LNCaP clone FGC (cell line): ENCODE measurements at regions not wholly inside any gene's neighbourhood (a gene's known extent, or its start where the extent isn't known, plus 50 kb on each side); places are given as distances from the start of the nearest gene placed in this dataset.

Experiments used
- DNase-seq: peaks from one replicate; pipeline ENCODE4 v3.0.0-alpha.2; 2011; ENCODE audit warnings: low read depth
- H3K4me3 ChIP-seq: 2 replicates; pipeline ENCODE4 v1.5.1; 2011; ENCODE audit warnings: mild to moderate bottlenecking, low read depth, low read length, control low read depth
- CTCF ChIP-seq: IDR thresholded peaks from 2 replicates; pipeline ENCODE4 v1.5.1; 2012; ENCODE audit warnings: mild to moderate bottlenecking; ENCODE audit not compliant: control insufficient read depth, insufficient read depth; ENCODE audit errors: extremely low read depth

- no peak overlapping the region for H3K4me3 ChIP-seq
- peak; percentile 40; the same call in 1 of the 2 replicates for TF ChIP-seq CTCF
- no peak for DNase-seq
Observed at GRCh38 chr9:26723486-26723885, 169.1 kb downstream of the CAAP1 start.

GRCh38 chr9:26722755-26723154 lies 169.8 kb downstream of the CAAP1 start:
- H3K4me3 ChIP-seq = no peak overlapping the region
- TF ChIP-seq CTCF = no peak
- DNase-seq = no peak

- no peak overlapping the region for H3K4me3 ChIP-seq
- no peak for DNase-seq
- TF ChIP-seq CTCF = no peak
Observed at GRCh38 chr9:26710008-26710407, 182.6 kb downstream of the CAAP1 start.

GRCh38 chr9:26706223-26706622 lies 186.4 kb downstream of the CAAP1 start:
- DNase-seq = no peak
- no peak for TF ChIP-seq CTCF
- H3K4me3 ChIP-seq = no peak overlapping the region

- H3K4me3 ChIP-seq = no peak overlapping the region
- TF ChIP-seq CTCF = no peak
- DNase-seq = no peak
Observed at GRCh38 chr9:26695298-26695622, 197.3 kb downstream of the CAAP1 start.

- H3K4me3 ChIP-seq = no peak overlapping the region
- TF ChIP-seq CTCF = no peak
- DNase-seq = no peak
Observed at GRCh38 chr9:26694381-26695297, 198.0 kb downstream of the CAAP1 start.

- no peak for TF ChIP-seq CTCF
- DNase-seq = no peak
- H3K4me3 ChIP-seq = no peak overlapping the region
Observed at GRCh38 chr9:26689041-26689440, 203.6 kb downstream of the CAAP1 start.
